ENCODE measurements at regions not wholly inside any gene's neighbourhood (a gene's known extent, or its start where the extent isn't known, plus 50 kb on each side); places are given as distances from the start of the nearest gene placed in this dataset.

DNA sequence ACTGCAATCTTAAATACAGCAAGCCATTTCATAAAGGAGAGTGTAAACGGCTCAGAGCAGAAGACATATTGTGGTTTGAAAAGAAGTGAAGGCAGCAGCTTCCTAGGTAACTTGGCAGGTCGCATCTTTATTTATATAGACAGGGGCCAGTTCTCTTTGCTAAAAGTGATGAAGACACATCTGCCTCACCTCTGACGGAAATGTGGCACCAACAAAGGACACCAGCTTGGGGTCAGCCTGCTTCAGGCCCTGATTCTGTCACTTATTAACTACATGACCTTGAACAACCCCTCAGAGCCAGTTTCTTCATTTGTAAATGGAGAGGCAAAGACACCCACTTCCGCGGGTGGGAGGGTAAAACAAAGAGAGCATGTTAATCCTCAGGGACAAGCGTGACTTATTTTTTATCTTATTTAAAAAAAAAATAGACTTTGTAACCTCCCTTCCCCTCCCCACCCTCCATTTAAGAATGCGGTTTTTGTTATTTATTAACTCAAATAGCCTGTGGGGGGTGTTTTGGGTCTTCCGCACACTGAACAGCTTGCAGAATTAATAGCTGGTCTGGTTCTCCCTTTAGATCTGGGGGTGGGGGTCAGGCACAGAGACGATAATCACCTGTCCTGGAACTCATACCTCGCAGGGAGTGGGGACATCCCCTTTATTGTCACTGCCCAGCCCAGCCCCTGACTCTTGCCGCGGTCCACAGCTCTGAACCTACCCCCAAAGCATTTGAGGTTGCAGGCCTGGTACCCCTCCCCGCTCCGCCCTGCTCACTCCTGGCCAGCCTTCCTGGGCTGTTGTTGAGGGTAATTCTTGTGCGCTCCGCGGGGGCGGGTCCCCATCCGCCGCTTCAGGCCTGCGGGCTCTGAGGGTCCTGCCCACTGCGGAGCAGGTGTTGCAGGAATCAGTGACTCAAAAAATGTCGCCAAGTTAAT lies 64.2 kb upstream of the TMEM17 start:
- ATAC-seq (ENCODE audit: poor library complexity) = no peak
- DNase-seq = no peak
- intact Hi-C loops (cut with DNase I) = no loop called here

DNA sequence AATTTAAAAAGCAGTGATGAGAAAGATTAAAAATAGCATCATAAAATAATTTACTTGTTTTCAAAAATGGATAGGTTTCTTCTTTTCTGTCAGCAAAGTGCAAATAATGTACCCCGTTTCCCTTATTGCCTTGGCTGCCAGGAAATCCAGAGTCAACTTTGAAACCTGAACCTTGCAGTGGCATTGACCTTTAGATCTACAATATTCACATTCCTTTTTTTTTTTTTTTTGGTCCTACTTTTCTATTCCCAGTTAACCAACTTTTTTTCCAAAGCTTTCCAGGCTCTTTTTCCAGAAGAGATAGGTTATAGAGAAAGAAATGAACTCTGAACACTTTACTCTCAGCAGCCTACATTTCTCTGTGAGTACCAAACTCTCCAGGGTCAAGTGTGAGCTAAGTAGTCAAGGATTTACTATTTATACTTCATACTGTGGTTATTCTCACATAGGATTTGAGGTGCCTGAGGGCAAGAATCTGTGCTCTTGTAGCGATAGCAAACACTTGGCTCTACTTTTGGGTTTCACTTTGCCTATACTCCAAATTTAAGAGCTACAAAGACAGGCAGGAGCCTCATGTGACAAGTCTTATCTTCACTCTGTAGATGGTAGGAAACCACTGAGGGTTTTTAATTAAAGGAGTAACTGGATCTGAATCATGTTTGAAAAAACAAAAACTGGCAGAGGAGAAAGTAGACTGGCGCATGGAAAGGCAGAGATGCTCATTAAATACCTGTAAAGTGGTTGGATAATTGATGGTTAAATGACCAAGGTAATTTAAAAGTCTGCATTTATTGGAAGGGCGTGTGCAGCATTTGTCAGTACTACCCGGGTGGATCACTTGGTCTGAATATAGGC lies 63.2 kb upstream of the TMEM17 start:
- intact Hi-C loops (cut with DNase I) = no loop called here
- no peak for ATAC-seq (ENCODE audit: poor library complexity)

DNA sequence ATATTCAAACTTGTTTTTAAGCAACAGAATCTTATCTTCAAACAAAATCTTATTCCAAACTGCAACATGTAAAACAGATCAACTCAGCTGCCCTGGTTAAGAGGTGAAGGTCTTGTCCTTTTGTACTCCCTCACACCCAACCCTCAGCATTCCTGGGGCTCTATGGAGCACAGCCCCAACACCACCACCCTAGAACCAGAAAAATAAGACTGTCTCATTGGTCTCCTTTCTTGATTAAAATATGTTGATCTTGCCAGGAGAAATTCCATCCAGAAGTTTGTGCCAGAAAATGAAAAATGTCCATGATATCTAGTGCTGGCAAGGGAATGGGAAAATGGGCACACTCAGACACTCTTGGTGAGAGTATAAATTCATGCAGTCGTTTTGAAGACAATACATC lies 62.1 kb upstream of the TMEM17 start:
- DNase-seq (no peak), ATAC-seq (ENCODE audit: poor library complexity) (no peak)
- intact Hi-C loops (cut with DNase I) = no loop called here

More for the DNA sequence above, 63.2 kb upstream of the TMEM17 start:
- DNase-seq = no peak

DNA sequence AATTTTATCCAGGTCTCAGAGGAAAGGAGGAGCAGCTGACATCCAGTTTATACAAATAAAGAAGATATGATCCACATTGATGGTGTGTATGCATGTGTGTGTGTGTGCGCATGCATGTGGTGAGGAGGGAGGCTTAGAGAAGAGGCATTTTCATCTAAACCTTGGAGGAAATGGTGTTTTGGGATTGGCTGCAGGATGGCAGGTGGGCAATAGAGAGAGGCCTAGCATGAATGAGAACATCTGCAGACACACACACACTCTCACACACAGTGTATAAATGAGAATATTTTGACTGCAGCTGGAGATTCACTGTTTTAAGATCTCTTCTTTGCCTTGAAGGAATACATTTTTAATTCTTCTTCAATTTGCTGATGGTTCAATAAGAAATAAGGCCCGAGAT lies 61.7 kb upstream of the TMEM17 start:
- intact Hi-C loops (cut with DNase I) = no loop called here
- DNase-seq = no peak
- no peak for ATAC-seq (ENCODE audit: poor library complexity)

DNA sequence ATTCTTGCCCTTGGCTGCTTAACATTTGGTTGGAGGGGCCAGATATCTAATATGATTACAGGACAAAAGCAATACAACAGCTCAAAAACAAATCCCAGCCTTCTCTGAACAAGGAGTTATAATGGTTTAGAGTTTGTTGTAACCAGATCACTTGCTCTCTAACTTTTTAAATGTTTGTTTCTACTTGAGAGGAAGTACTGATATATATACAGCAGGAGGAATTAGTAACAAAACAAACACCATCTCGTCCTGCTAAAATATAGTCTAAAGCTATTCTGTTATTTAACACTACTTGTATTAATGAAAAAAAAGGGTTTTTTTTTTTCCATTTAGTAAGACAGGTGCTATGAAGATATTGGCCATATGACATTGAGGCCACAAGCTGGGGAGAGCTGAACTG lies 60.9 kb upstream of the TMEM17 start:
- ATAC-seq (ENCODE audit: poor library complexity) (no peak), DNase-seq (no peak)
- intact Hi-C loops (cut with DNase I) = no loop called here

DNA sequence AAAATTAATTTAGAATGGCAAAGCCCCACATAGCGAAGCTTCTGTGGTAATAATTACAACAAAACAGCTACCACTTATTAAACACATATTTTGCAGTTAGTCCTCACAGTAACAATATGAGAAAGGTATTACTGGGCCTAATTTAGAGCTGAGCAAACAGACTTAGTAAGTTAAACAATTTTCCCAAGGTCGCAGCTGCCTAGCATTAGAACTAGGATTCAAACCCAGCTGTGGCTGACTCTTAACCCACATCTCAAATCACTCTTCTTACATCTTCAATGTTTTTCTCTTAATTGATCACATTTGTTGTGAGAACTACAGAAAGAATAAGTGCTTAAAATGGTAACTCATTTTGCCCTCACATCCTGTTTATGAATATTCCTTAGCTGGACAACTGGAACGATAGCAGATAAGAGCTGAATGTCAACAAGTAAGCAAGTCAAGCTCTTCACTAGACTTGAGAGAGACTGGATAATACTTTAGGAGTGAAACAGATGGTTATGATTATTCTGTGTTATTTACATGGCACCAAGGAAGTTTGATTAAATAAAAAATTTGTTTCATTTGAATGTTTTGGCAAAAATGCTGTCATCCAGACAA lies 59.4 kb upstream of the TMEM17 start:
- intact Hi-C loops (cut with DNase I) = no loop called here
- no peak for ATAC-seq (ENCODE audit: poor library complexity)
- no peak for DNase-seq

DNA sequence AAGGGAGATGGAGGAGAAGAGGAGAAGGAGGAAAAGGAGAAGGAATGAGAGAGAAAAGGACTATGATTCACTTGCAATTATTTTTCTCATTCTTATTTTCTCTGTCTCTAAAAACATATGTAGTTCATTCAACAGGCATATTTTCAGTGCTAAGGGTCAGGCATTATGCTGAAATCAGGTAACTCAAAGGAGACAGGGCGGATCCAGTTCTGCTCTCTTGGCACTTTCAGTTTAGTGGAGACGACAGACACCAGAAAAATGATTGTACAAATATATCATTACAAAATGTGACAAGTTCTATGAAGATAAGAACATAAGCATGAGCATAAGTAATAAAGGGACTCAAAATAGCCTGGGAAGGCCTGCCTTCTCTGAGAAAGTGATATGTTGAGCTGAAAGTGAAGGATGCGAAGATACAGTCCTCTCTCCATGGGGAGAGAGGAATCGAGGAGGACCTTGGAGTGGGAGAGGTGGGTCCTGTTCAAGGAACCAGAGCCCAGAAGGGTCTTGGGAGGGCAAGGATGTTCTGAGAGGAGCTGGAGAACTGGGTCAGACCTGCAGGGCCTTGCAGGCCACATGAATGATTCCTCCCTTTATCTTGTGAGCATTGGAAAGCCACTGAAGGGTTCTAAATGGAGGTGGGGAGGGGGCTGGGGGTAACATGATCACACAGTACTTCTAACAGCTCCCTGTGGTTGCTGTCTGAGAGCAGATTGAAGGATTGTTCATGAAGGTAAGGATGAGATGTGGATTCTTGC lies 58.6 kb upstream of the TMEM17 start:
- DNase-seq (no peak), ATAC-seq (ENCODE audit: poor library complexity) (no peak)
- intact Hi-C loops (cut with DNase I) = no loop called here

DNA sequence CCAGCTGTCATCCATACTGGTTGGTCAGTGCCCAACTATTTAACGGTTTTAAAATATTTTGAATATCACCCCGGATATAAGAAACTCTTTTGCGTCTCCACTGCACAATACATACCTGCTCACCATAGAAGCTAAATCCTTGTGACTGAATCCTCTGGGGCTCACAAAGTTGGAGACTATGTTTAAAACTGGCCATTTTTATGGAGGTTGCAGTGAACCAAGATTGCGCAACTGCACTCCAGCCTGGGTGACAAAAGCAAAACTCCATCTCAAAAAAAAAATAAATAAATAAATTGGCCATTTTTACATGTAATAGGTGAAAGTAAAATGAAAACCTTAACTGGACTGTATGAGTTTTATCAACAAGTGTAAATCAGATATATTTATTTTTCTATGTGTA lies 55.6 kb upstream of the TMEM17 start:
- intact Hi-C loops (cut with DNase I) = no loop called here
- ATAC-seq (ENCODE audit: poor library complexity) = no peak
- no peak for DNase-seq

DNA sequence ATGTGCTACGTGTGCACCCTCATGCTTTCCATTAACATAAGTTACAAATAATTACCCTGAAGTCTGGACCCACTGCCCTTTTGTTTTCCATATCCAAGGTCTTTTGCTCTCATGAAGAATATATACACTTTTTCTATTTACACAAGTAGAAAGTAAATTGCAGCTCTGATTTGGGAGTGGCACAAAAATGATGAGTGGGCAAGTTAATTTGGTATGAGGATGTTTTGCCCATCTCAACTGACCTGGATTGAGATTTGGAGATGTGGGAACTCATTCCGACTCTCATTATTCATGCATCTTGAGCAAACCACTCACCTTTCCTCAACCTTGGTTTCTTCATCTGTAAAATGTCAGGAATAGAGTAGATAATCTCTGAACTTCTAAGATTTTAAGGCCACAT lies 53.6 kb upstream of the TMEM17 start:
- intact Hi-C loops (cut with DNase I) = no loop called here
- DNase-seq (no peak), ATAC-seq (ENCODE audit: poor library complexity) (no peak)

DNA sequence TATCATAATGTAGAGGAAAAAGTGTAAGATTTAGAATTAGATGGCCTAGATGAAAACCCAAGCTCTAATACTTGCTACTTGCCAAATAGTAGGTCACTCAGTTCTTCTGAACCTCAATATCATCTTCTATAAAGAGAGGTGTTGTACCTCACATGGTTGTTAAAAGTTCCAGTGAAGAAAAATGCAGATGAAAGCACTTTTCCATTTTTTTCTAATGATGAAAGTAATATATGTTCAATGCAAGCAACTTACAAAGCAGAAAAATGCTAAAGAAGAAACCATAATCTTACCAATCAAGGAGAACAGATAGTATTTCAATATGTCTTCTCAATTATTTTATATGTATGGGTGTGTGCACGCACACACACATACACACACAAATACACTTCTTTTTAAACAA lies 52.7 kb upstream of the TMEM17 start:
- intact Hi-C loops (cut with DNase I) = no loop called here
- DNase-seq (no peak), ATAC-seq (ENCODE audit: poor library complexity) (no peak)

DNA sequence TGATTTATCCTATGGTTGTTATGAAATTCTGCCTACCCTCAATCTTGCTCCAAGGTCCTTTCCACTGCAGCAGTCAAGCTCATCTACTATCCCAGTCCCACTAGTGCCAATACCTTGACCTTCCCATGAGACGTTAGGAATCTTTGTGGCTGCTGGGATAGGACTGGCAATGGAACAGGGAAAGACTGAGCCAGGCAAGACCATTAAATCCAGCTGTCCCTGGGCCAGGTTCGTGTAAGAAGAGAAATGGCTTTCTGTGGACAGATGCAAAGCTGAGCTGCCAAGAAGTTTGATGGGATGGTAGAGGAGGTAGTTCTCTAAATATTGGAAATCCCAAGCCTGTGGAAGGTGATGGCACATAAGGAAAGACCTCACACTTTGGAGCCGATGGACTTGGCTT lies 50.1 kb upstream of the TMEM17 start:
- DNase-seq (no peak), ATAC-seq (ENCODE audit: poor library complexity) (no peak)
- intact Hi-C loops (cut with DNase I) = no loop called here
